Head of caudate nucleus (tissue), 42 donors: ENCODE measurements at regions not wholly inside any gene's neighbourhood (a gene's known extent, or its start where the extent isn't known, plus 50 kb on each side); places are given as distances from the start of the nearest gene placed in this dataset.
"Not testable (repeated sequence)": the region's sequence is repeated elsewhere in the genome, so short reads cannot be mapped to it uniquely, and the experiment has no call there.

Source experiments
- DNase-seq, 42 donors: peaks; one replicate each; pipeline versions ENCODE4 v3.0.0 to v3.0.0-alpha.2; 2020 to 2021; ENCODE audit warnings: mixed read lengths in 7 of 42
- intact Hi-C: fragments of 100-400 bp; cut with DNase I; formaldehyde crosslinking; loops from one replicate; pipeline ENCODE4 v1.15.0; 2022

DNA sequence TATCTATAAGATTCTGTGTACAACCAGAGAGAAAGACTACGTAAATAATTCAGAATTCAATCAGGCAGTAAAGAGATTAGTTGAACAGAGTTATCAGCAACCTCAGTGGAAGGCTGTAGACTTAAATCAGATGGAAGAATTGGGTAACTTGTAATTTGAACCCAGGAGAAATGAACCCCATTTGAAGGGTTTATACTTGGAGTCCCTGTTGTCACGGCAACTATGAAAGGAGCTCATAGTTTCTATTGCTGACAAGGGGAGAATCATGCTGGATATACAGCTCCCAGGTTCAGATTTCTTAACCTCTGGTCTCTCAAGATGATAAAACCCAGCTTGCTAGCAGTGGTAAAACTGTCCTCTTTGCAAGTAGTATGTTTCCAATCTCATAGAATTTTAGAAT lies 54.4 kb upstream of the BMP4 start:
- intact Hi-C loops, result no loop called here
- DNase-seq, result no peak

DNA sequence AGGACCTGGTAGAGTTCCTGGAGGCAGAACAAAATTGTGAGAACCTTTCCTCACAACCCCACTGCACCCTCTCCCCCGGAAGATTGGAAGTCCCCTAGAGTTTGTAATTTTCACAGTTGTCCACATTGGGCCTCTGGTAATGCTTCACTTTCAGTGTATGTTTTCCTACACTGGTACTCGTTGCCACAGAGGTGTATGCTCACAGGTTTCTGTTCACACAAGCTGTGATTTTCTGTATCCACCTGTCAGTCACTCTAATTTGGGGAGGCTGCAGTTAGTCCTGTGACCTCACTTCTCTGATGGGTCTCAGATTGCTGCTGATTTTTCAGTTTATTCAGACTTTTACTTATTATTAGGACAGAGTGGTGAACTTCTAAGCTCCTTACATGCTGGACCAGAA lies 66.4 kb upstream of the BMP4 start:
- intact Hi-C loops, result no loop called here
- no peak for DNase-seq

DNA sequence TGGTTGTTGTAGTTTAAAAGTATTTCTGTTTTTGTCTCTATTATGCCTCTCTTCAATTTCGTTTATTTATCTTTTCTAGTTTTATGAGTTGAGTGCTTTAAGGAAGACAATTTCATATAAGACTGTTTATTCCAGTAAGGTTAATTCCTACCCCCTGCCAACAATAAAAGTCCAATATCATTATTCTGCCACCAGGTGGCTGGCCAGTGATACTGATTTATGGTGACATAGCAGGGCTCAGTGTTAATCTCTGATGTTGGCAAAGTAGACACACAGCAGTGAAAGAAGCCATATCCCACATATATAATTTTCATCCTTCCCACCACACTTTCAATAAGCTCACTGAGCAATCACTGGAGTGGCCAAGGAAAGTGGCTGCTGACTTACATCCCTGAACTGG lies 69.0 kb upstream of the BMP4 start:
- intact Hi-C loops, result no loop called here
- DNase-seq, result no peak

- DNase-seq, result no peak
- intact Hi-C loops, result no loop called here
These were observed 70.0 kb upstream of the BMP4 start for GRCh38 chr14:54026671-54027070.

DNA sequence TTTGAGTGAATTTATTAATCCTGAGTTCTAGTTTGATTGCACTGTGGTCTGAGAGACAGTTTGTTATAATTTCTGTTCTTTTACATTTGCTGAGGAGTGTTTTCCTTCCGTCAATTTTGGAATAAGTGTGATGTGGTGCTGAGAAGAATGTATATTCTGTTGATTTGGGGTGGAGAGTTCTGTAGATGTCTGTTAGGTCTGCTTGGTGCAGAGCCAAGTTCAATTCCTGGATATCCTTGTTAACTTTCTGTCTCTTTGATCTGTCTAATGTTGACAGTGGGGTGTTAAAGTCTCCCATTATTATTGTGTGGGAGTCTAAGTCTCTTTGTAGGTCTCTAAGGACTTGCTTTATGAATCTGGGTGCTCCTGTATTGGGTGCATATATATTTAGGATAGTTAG lies 74.4 kb upstream of the BMP4 start:
- DNase-seq, intact Hi-C loops: not testable (repeated sequence)

- DNase-seq, intact Hi-C loops: not testable (repeated sequence)
These were observed 76.7 kb upstream of the BMP4 start for GRCh38 chr14:54033285-54033684.

GRCh38 chr14:54038724-54039123 lies 82.1 kb upstream of the BMP4 start:
- intact Hi-C loops, result no loop called here
- no peak for DNase-seq

DNA sequence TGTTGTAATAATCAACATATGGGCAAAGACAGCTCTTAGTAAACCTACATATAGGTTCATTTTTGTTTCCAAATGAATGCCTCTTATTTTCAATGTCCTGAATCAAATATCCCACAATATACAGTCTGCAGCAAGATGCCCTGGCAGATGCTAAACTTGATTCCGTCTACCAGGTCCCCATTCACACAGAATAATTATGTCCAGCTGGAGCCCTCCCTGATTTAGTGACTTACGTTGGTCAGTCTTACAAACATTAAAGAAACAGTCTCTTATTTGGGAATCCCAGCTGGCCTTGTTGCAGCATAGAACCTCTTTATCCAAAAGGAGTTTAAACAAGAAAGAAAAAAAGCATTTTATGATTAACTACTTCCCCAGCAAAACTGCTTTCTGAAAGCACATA lies 82.7 kb upstream of the BMP4 start:
- DNase-seq, result no peak
- intact Hi-C loops, result no loop called here

DNA sequence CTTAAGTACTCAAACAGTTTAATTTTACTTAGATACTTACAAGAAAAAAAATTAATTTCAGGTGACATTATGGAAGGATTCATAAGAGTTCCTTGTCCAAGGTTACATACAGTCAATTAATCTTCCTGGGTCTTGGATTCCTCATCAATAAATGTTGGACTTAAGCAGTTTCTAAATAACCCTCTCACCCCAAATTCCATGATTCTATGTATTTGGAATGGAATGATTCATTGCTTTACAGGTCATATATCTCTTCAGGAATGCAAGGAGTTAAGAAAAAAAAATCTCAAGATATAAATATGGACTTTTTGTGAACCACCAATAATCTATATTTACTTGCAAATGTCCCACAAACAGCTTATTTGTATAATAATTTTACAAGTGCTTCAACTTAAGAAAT lies 84.2 kb upstream of the BMP4 start:
- DNase-seq, result no peak
- intact Hi-C loops, result no loop called here

DNA sequence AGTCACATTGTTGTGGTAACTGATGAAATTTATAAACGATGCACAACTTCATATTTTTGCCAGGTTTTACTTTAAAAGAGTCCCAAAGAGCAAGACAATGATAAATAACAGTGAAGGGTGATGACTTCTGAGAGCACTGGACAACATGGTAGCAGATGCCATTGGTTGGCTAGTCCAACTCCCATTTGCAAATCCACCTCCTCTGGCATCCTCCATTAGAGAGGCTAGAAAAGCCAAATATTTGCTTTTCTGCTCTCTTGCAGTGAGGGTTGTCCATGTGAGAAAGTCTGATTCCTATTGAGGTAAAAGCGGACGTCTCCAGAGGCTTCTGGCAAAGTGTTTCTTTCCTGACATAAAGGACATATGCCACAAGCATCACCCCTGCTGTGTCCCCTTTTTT lies 89.6 kb upstream of the BMP4 start:
- DNase-seq, result no peak
- intact Hi-C loops, result no loop called here

GRCh38 chr14:54047645-54048308 lies 91.2 kb upstream of the BMP4 start:
- intact Hi-C loops, result no loop called here
- no peak for DNase-seq

DNA sequence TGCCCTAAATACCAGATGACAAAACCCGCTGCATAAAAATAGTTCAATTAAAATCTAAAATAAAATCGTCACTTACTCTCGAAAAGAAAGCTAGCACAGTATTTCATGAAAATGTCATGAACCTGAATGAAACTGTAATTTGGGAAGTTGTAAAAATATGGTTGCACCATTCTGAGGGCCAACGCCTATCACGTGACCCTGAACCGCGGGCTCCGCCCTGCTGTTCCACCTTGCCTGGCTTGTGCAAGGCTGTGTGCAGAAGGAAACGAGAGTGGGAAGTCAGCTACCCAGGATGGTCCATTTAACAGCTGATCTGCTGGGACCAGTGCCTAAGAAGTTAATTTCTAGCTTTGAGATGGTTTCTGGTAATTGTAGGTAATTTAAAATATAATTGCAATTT lies 91.7 kb upstream of the BMP4 start:
- intact Hi-C loops, result no loop called here
- DNase-seq, result no peak

- intact Hi-C loops, result no loop called here
- DNase-seq, result no peak
These were observed 92.1 kb upstream of the BMP4 start for GRCh38 chr14:54048736-54049135.

DNA sequence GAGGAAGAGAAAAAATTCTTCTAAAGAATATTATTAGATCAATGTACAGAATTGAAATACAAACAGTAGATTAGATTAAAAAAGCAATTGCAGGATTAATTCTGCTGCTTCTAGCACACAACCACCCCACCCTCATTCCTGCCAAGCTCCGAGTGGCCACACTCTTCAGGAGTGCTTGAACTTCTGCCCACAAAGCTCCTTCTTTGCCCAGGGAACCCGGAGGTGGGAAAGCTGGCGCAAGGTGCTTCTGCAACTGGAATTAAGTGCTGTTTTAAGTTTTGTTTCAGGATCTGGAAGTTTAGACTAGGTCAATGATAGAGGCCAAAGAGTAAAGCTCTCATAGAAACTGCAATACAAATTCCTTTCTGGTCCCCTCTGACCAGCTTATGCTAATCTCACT lies 94.1 kb upstream of the BMP4 start:
- DNase-seq, result no peak
- intact Hi-C loops, result no loop called here

DNA sequence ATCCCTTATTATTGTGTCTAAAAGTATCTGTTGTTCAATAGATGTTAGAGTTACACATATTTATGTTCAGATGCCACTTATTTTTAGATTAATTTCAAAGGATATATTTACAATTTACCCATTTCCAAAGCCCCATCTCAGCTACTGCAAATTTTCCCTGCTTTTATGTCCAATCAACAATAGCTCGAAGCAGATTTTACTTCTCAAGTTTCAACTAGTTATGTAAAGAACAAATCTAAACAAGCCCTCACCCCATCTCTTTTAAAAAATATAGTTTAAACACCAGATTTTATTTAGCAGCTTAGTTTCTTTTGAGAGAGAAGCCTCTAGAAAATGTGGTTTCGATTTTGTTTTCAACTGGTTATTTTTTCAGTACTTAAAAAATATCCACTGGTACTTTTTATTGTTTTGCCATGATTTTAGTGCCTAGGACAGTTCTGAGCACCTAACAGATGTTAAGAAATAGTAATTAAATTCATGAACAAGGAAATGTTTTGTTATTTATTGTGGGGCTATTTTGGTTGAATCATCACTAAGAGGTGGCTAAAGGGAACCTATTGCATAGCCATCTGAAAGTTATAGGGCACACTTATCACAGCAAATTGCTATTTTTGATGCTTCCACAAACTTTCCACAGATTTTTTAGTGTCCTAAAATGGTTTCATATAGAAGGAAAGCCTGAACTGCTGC lies 96.2 kb upstream of the BMP4 start:
- DNase-seq, result no peak
- intact Hi-C loops, result no loop called here

- intact Hi-C loops, result no loop called here
- DNase-seq, result no peak
These were observed 96.7 kb upstream of the BMP4 start for GRCh38 chr14:54053386-54053745.

DNA sequence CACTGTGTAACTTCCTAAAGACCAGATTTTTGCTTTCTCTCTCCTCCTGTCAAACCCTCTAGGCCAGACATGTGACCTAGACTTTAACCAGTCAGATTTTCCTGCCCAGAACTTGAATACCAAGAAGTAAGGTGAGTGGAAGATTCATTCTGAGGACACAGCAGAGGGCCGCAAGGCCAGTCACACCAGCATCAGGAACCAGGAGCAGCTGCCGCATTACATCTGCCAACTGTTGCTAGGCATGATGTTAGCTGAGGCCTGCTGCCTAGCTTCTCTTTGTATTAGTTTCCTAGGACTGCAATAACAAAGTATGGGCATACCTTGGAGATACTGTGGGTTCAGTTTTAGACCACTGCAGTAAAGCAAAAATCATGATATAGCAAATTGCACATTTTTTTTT lies 101.9 kb upstream of the BMP4 start:
- DNase-seq, result no peak
- intact Hi-C loops, result no loop called here

DNA sequence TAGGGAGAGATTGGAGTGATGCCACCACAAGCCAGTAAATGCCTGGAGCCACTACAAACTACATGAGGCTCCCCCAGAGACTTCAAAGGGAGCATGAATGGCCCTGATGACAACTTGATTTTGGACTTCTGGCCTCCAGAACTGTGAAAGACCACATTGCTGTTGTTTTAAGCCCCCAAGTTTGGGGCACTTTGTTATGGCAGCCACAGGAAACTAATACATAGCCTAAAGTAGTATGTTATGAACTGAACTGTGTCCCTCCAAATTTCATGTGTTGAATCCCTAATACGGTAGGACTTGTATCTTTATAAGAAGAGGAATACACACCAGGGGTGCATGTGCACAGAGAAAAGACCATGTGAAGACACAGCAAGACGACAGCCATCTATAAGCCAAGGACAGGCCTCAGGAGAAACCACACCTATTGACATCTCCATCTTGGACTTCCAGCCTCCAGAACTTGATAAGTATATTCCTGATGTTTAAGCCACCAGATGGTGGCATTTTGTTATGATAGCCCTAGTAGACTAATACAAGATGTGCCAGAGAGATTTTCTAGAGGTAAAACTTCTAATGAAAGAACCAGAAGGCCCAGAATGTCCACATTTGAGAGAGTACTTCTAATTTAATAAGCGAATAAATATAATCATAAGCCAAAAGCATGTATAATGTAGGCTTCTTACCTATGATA lies 127.1 kb upstream of the BMP4 start:
- intact Hi-C loops, result no loop called here
- DNase-seq, result no peak

DNA sequence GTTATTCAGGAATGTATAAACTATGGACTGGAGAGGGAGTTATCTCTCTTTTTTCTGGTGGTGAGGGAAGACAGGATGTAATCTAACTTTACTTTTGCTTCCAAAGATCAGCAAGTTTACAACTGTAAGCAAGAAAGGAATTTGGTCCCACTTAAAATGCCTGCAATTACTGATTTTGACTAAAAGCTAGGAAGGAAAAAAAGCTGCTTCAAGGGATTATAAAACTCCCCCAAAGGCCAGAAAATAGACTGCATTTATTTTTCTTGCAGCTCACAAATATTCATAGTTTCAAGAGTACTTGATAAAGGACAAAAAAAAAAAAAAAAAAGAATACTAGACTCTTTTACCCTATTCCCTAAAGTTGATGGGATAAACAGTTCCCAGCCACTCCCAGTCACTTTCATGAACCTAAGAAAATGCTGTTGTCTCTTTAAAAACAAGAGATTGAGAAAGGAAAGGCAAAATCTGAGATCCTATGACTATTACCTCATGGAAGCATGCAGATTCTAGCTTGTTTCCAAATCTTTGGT lies 128.7 kb upstream of the BMP4 start:
- intact Hi-C loops, result no loop called here
- DNase-seq, result no peak

GRCh38 chr14:54085841-54086240 lies 129.2 kb upstream of the BMP4 start:
- intact Hi-C loops, result no loop called here

DNA sequence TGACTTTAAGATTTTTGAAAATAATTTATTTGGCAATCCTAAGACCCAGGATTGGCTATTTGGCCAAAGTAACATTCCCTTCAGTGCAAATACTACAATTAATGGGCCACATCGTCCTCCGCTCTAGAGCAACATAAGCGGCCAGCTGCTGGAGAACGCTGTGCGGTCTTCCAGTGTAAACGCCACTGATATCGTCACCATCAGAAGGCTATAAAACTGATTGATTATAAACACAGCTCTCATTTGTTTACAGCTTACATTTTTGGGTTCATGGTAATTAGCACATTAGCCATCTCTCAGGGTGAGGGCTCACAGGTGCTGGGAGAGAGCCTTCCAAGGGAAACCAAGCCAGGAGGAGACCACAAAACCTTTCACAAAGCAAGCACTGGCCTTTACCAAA lies 130.1 kb upstream of the BMP4 start:
- intact Hi-C loops, result no loop called here

More at GRCh38 chr14:54085841-54086240, 129.2 kb upstream of the BMP4 start:
- DNase-seq, result no peak

More for the DNA sequence above, 130.1 kb upstream of the BMP4 start:
- DNase-seq, result no peak
